ENCODE measurements at regions not wholly inside any gene's neighbourhood (a gene's known extent, or its start where the extent isn't known, plus 50 kb on each side); places are given as distances from the start of the nearest gene placed in this dataset.

DNA sequence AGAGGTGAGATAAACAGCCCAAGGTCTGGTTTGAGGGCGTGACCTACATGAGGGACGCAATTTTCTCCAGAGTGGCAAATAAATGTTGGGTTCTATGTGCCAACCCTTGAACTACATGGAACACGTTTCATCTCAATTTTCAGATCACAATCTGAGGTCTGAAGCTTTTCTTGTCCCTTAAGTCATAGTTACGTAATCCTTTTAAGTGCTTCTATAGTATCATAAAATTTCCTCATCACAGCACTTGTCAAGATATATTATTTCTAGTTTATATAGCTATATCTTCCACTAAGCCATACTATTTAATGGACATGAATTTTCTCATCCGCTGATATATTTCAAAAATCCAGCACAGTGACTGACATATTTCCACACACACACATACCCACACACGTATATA is 53.1 kb upstream of the GRIN3A start:
- no peak overlapping the region for H3K4me3 Mint-ChIP-seq
- TF ChIP-seq, protein P1, sequence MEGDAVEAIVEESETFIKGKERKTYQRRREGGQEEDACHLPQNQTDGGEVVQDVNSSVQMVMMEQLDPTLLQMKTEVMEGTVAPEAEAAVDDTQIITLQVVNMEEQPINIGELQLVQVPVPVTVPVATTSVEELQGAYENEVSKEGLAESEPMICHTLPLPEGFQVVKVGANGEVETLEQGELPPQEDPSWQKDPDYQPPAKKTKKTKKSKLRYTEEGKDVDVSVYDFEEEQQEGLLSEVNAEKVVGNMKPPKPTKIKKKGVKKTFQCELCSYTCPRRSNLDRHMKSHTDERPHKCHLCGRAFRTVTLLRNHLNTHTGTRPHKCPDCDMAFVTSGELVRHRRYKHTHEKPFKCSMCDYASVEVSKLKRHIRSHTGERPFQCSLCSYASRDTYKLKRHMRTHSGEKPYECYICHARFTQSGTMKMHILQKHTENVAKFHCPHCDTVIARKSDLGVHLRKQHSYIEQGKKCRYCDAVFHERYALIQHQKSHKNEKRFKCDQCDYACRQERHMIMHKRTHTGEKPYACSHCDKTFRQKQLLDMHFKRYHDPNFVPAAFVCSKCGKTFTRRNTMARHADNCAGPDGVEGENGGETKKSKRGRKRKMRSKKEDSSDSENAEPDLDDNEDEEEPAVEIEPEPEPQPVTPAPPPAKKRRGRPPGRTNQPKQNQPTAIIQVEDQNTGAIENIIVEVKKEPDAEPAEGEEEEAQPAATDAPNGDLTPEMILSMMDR (IDR thresholded peaks at IDR 0.05; ENCODE audit: unreplicated experiment): no peak
- no peaks in the 10 kb centered on the region for H3K36me3 Mint-ChIP-seq
- no peaks in the 10 kb centered on the region for H3K9me3 Mint-ChIP-seq
- H3K27ac Mint-ChIP-seq: no peak overlapping the region
- peaks cover 7% of the 10 kb centered on the region for H3K27me3 Mint-ChIP-seq (ENCODE audit: low read depth)
- no peak for DNase-seq (ENCODE audit: low spot score in 2 of 2, unreplicated experiment in 2 of 2)
- H3K4me1 Mint-ChIP-seq: no peaks in the 10 kb centered on the region
